Motor neuron (in vitro differentiated cells): ENCODE measurements at regions not wholly inside any gene's neighbourhood (a gene's known extent, or its start where the extent isn't known, plus 50 kb on each side); places are given as distances from the start of the nearest gene placed in this dataset.
A peak's percentile ranks its signal among the peaks of the same experiment; 100 is the strongest.

Experiments used
- ATAC-seq, 8 experiments: fragments of 200-7000 bp; cut with Tn5 transposase; replicated peaks in 6 of 8; 2 replicates each; pipeline ENCODE4 v1.8.0; 2021; ENCODE audit warnings: mild to moderate bottlenecking in 8 of 8, moderate library complexity in 8 of 8
- H3K27ac ChIP-seq, 2 donors: fragments of 250-450 bp; sonication (Bioruptor Pico); 2 replicates each; pipeline ENCODE4 v1.9.0; 2021; ENCODE audit warnings: antibody characterized with exemption in 2 of 2, mild to moderate bottlenecking in 2 of 2, moderate library complexity in 1 of 2
- H3K4me1 ChIP-seq, 2 donors: fragments of 250-450 bp; sonication (Bioruptor Pico); replicated peaks in 1 of 2; 2 replicates each; pipeline ENCODE4 v1.6.1; 2021; ENCODE audit warnings: antibody characterized with exemption in 2 of 2, mild to moderate bottlenecking in 2 of 2, moderate library complexity in 1 of 2
- H3K4me3 ChIP-seq, 5 donors: fragments of 250-450 bp; sonication (Bioruptor Pico); 2 replicates each; pipeline ENCODE4 v1.9.0; 2021; ENCODE audit warnings: antibody characterized with exemption in 5 of 5, mild to moderate bottlenecking in 5 of 5, moderate library complexity in 4 of 5
- WGBS, 10 experiments: fragments of 450-650 bp; shearing (Covaris generic); methylation state at CpG; one replicate each; pipeline ENCODE4 v1.0.0; 2022; 5-methylcytosine and 5-hydroxymethylcytosine counted together
- in situ Hi-C, 9 experiments: fragments of 400-800 bp; cut with MboI; loops; one replicate each; pipeline ENCODE4 v1.15.0; 2021; ENCODE audit warnings: low sequenced_read_pairs in 9 of 9, low pct_unique_long_range_greater_than_20kb in 2 of 9; ENCODE audit not compliant: unreplicated experiment in 9 of 9

DNA sequence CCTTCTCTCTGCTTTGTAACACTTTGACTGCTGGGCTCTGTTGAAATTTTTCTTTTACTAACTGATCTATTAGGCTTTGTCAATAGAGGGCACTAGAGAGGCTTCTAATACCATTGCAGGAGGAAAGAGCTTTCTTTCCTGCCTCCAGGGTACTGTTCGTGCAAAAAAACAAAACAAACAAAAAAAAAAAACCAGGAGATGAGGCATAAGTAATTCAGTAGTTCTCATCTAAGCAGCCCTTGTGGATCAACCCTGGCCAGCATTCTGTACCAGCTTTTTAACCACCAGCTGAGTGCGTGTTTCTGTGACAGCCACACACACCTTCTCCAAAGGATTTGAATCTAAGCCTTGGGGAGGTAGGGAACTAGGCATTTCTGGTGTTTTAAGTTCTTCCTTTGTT lies 1707.6 kb upstream of the SLC10A2 start:
- ATAC-seq = peak in 5 of 8 experiments; percentile 27 to 70 (median 44)
- no peak overlapping the region for H3K27ac ChIP-seq
- H3K4me3 ChIP-seq = no peak overlapping the region
- H3K4me1 ChIP-seq = no peaks in the 10 kb centered on the region
- 0 to 100% (median 55%) methylated on average over 1 to 2 of the region's 2 CpGs; no CpG with 5 or more reads in 4 of the 10 experiments for WGBS, 10 experiments
- in situ Hi-C loops = no loop called here

DNA sequence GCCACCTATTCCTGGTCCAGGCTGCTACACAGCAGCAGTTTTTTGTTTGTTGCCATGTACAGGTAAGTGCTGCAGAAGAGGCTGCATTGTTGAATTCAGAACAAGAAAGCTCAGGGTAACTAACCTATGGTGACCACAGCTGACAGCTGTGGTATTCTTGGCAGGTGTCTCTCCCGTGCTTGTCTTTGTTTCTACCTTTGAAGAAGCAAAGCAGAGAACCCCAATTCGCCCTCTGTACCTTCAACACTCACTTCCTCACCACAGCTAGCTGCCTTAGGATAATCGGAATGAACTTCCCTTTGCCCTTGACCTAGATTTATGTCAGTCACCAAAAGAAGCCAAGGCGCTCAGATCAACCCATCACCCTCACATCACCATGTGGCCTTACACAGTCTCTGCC lies 1703.3 kb upstream of the SLC10A2 start:
- in situ Hi-C loops = no loop called here
- Histone ChIP-seq H3K27ac (no peak overlapping the region), H3K4me3 (no peak overlapping the region), H3K4me1 (no peaks in the 10 kb centered on the region)
- no peak for ATAC-seq
- WGBS, 10 experiments = 31 to 100% (median 84%) methylated on average over 1 to 4 of the region's 4 CpGs; no CpG with 5 or more reads in 5 of the 10 experiments

DNA sequence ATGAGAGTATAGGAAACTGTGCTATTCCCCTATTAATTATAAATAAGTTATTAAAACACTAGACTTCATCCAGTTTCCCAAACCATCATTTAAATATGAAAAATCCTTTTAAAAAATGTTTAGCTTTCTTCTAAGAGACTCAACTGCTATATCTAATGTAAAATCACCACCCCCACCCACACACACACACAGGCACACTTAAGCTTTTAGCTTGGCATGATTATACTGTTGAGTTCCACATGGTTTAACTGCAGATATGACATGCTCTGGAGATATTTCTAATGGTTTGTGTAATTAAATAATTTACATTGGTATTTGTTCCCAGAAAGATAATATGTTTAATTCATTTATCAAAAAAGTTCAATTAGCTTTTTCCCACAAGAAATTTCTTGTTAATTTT lies 1700.1 kb upstream of the SLC10A2 start:
- H3K27ac ChIP-seq = no peak overlapping the region
- in situ Hi-C loops = no loop called here
- ATAC-seq = no peak
- H3K4me3 ChIP-seq = no peak overlapping the region
- no peaks in the 10 kb centered on the region for H3K4me1 ChIP-seq

DNA sequence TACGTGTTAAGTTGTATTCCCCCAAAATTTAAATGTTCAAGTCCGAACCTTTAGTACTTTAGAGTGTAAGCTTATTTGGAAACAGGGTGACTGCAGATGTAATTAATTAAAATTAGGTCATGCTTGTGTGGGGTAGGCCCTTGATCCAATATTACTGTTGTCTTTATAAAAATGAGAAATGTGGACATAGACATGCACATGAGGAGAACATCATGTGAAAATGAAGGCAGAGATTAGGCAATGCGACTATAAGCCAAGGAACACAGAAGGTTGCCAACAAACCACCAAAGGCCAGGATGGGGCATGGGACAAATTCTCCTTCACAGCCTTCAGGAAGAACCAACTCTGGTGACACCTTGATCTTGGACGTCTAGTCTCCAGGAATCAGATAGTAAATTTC lies 1698.4 kb upstream of the SLC10A2 start:
- no peak overlapping the region for H3K4me3 ChIP-seq

DNA sequence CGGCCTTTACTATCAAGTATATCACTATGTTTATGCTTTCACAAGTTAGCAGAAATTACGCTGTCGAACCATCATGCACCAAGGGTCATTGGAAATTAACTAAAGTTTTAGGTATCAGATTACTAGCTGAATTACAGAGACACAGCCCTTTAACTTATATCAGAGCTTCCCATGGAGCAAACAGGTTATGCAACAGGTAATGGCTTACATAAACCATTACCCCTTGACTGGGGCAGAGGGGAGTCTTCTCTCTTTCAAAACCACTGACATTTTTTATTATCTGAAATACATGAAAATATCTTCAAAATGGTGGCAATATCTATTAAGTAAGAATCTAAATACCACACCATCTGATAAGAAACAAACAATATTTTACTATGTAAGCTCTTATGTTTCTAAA lies 1692.9 kb upstream of the SLC10A2 start:
- ATAC-seq = no peak
- H3K4me3 ChIP-seq = no peak overlapping the region
- WGBS, 10 experiments = 14 to 100% (median 96%) methylated on average over 1 to 3 of the region's 3 CpGs; no CpG with 5 or more reads in 1 of the 10 experiments
- H3K27ac ChIP-seq = no peak overlapping the region
- H3K4me1 ChIP-seq = no peaks in the 10 kb centered on the region
- in situ Hi-C loops = no loop called here

More for the DNA sequence above, 1698.4 kb upstream of the SLC10A2 start:
- WGBS, 10 experiments = 19 to 100% (median 78%) methylated on average over 1 to 4 of the region's 4 CpGs; no CpG with 5 or more reads in 1 of the 10 experiments
- in situ Hi-C loops = no loop called here
- H3K4me1 ChIP-seq = no peaks in the 10 kb centered on the region
- ATAC-seq = no peak
- H3K27ac ChIP-seq = no peak overlapping the region

DNA sequence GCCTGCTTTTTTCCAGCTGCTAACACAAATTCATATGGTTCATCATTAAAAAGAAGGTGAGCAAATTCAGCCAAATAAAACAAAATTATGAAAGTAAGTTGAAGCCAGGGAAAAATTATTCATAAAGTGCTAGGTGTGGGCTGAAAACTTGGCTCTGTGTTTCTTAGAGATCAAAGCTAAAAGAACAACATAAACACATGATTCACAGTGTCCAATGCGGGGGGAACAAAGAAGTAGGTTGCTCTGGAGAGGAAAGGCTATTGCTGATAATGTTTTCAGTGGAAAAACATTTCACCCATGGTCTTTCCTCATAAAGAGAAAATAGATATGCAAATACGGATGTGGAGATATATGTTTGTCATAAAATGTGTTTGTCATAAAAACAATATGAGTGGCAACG lies 1691.5 kb upstream of the SLC10A2 start:
- no peaks in the 10 kb centered on the region for H3K4me1 ChIP-seq
- H3K4me3 ChIP-seq = no peak overlapping the region
- ATAC-seq = no peak
- in situ Hi-C loops = no loop called here
- H3K27ac ChIP-seq = no peak overlapping the region
- 8 to 97% (median 81%) methylated on average over 2 to 3 of the region's 3 CpGs for WGBS, 10 experiments

DNA sequence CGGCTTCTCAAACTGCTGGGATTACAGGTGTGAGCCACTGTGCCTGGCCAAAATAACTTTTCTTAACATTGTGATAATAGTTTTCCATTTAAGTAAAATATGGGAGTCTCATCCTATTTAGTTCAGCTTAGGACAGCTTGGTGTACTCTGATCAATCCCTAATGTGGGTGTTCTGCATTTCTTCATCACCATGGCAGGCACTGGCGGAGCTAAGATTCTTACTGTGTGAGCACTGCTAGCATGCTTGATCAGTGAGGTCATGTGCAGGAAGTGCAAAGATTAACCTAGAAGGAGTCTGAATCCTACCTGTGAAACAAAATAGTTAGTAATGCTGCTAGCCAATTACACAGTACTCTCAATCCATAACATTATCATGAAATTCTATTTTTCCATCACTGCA lies 1684.2 kb upstream of the SLC10A2 start:
- in situ Hi-C loops = no loop called here
- peak in 1 of 8 experiments; percentile 34 for ATAC-seq
- WGBS, 10 experiments = 75 to 100% (median 94%) methylated on average over 1 to 2 of the region's 2 CpGs; no CpG with 5 or more reads in 4 of the 10 experiments
- no peak overlapping the region for H3K4me3 ChIP-seq
- H3K27ac ChIP-seq = no peak overlapping the region
- no peaks in the 10 kb centered on the region for H3K4me1 ChIP-seq

DNA sequence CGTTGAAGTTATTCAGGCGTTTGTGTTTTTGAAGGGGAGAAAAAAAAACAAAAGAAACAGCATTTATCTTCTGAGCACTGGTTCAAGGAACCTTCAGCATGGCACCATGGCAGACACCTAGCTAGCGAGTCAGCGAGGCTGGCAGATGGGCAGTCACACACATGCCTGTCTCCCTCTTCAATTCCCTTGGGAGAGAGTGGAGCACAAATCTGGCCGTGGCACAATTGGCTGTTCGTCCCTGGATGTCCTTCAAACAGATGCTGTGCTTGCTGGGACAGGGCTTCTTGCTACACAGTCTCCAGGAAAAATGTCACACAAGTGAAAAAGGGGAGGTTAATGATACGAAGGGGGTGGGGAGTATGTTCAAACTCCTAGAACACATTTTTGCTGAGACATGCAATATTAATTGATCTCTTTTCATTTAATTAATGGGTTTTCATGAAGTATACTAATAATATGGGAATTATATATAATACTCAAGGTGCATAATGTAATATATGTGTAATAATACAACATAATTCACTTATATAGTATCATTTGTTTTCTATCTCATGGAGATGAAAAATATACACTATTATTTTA lies 1674.5 kb upstream of the SLC10A2 start:
- in situ Hi-C loops = no loop called here
- Histone ChIP-seq H3K4me1 (peaks cover 0 to 4% of the 10 kb centered on the region in 2 donors), H3K27ac (no peak overlapping the region), H3K4me3 (no peak overlapping the region)
- ATAC-seq = peak in 3 of 8 experiments; percentile 19 to 58 (median 47)
- 4 to 100% (median 69%) methylated on average over 1 to 5 of the region's 7 CpGs for WGBS, 10 experiments

DNA sequence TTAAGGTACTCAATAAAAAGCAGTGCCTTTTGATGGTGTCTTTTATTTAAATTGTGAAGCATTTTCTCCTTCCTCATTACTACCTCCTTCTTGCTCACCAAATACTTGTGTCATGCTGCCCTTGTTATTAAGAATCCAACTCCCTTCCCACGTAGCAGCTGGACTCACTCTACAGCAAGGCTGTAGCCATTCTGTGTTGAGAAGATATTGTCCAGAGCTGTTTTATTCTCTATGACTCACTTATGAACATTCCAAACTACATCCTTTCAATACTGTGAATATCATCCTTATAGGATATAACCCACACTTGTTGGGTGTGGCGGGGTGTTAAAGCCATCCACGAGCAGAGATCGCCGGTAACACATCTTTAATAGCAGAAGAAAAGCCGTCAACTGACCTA lies 1671.5 kb upstream of the SLC10A2 start:
- peaks cover 0 to 4% of the 10 kb centered on the region in 2 donors for H3K4me1 ChIP-seq
- H3K27ac ChIP-seq = no peak overlapping the region
- no peak for ATAC-seq
- H3K4me3 ChIP-seq = no peak overlapping the region
- in situ Hi-C loops = no loop called here
- 17 to 100% (median 58%) methylated on average over 1 to 6 of the region's 6 CpGs; no CpG with 5 or more reads in 5 of the 10 experiments for WGBS, 10 experiments

DNA sequence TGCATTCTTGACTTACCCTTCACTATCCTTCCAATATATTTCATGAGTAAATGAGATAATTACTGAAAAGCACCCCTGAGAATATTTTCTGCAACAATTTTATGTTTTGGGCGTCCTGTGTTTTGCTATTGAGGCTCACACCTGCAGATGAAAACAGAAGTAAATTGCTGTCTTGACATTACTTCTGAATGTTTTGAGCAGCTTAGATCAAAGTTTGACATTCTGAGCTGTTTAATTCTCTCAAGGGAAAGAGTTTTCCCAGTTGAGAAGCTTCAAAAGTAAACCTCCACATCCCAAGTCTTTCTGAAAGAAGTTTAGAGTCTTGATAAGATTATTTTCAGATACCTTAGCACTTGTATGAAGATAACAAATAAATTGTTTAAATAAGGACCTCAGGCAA lies 1667.2 kb upstream of the SLC10A2 start:
- Histone ChIP-seq H3K27ac (no peak overlapping the region), H3K4me1 (no peaks in the 10 kb centered on the region), H3K4me3 (no peak overlapping the region)
- in situ Hi-C loops = no loop called here
- 9 to 100% (median 69%) methylated on average over 1 of the region's 1 CpG; no CpG with 5 or more reads in 2 of the 10 experiments for WGBS, 10 experiments
- ATAC-seq = no peak

DNA sequence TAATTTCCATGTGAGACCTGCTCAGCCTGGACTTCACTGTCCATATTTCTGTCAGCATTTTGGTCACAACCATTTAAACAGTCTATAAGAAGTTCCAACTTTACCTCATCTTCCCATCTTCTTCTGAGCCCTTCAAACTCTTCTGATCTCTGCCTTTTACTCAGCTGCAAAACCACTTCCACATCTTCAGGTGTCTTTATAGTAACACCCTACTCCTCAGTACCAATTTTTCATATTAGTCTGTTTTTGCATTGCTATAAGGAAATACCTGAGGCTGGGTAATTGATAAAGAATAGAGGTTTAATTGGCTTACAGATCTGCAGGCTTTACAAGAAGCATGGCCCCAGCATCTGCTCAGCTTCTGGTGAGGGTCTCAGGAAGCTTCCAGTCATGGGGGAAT lies 1648.9 kb upstream of the SLC10A2 start:
- ATAC-seq = no peak
- no peak overlapping the region for H3K27ac ChIP-seq
- in situ Hi-C loops = no loop called here

DNA sequence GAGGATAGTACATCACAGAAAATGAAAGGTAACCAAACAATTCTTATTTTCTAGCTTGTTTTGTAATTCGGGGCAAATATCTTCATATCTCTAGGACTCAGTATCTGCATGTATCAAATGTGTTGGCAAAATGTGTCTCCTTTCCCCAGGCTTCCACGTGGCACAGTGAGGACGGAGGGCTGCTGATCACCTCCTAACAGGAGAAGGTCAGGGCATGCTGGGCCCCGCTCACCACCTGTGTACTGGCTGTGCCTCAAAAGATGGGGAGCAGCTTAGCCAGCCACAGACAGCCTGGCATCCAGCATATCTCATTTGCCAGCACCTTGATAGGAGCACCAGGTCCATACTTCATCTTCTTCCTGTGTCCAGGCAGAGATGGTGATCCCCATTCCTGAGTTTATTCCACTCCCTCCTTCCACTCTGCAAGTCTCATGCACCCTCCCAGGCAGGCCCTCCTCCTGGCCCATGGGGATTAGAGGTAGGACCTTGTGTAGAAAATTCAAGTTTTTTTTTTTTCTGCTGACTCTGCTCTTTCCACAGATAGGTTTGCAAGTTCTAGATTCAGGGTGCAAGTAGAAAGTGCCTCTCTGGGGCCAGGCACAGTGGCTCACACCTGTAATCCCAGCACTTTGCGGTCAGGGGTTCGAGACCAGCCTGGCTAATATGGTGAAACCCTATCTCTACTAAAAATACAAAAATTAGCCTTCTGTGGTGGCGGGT lies 1639.0 kb upstream of the SLC10A2 start:
- ATAC-seq = no peak
- Histone ChIP-seq H3K4me3 (no peak overlapping the region), H3K4me1 (no peaks in the 10 kb centered on the region), H3K27ac (no peak overlapping the region)
- WGBS, 10 experiments = 0 to 92% (median 50%) methylated on average over 1 to 6 of the region's 7 CpGs; no CpG with 5 or more reads in 1 of the 10 experiments
- in situ Hi-C loops = no loop called here

More for the DNA sequence above, 1648.9 kb upstream of the SLC10A2 start:
- Histone ChIP-seq H3K4me3 (no peak overlapping the region), H3K4me1 (no peaks in the 10 kb centered on the region)

DNA sequence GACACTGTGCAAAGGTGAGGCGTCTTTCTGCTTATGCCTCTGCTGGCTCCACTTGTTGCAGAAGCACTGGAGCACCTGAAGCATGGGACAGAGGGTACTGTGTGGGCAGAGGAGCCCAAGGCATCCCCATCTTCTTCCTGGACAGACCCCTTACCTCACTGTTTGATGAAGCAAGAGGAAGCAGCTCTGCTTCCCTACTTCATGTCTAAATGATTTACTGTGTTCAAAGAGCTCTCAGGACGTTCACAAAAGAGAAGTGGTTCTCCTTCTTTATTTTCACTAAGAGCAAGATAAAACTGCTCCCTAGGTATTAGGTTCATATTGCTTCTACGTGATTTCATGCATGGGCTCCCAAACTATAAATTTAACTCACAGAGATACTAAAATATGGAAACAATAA lies 1635.4 kb upstream of the SLC10A2 start:
- H3K4me3 ChIP-seq = no peak overlapping the region
- WGBS, 10 experiments = 0 to 90% (median 59%) methylated on average over 2 to 3 of the region's 3 CpGs; no CpG with 5 or more reads in 2 of the 10 experiments
- no peaks in the 10 kb centered on the region for H3K4me1 ChIP-seq
- ATAC-seq = no peak
- in situ Hi-C loops = no loop called here
- no peak overlapping the region for H3K27ac ChIP-seq

DNA sequence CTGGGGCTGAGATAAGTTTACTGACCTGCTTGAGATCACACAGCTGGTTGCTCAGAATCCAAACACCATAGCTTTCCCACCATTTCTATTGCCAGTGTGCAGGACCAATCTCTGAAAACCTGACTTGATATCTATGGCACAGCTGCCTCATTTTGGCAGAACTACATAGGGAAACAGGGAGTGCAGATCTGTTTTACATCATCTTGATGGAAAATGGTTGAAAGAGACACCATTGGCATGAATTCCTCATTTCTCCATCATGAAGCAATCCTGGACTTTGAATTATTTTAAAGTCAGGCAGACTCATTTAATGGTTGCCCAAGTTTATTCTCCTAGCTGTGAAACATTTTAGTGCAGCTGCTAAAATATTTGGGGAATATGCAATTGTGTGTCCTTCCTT lies 1628.2 kb upstream of the SLC10A2 start:
- in situ Hi-C loops = no loop called here
- no peak for ATAC-seq
- Histone ChIP-seq H3K27ac (no peak overlapping the region), H3K4me3 (no peak overlapping the region), H3K4me1 (no peaks in the 10 kb centered on the region)
